Nephron progenitor cell (in vitro differentiated cells): ENCODE measurements at regions not wholly inside any gene's neighbourhood (a gene's known extent, or its start where the extent isn't known, plus 50 kb on each side); places are given as distances from the start of the nearest gene placed in this dataset.

ENCODE experiments used
- DNase-seq: peaks from one replicate; pipeline ENCODE4 v3.0.0; 2021
- H3K27ac Mint-ChIP-seq: 2 replicates; pipeline ENCODE4 v1.8.0; 2021; ENCODE audit warnings: mild to moderate bottlenecking, moderate library complexity, mixed read lengths
- H3K27me3 Mint-ChIP-seq: 2 replicates; pipeline ENCODE4 v1.8.0; 2021; ENCODE audit warnings: mild to moderate bottlenecking, low read depth, mixed read lengths; ENCODE audit not compliant: poor library complexity
- H3K36me3 Mint-ChIP-seq: 2 replicates; pipeline ENCODE4 v1.8.0; 2021; ENCODE audit warnings: low read depth, mixed read lengths
- H3K4me1 Mint-ChIP-seq: 2 replicates; pipeline ENCODE4 v1.8.0; 2021; ENCODE audit warnings: mixed read lengths
- H3K4me3 Mint-ChIP-seq: 2 replicates; pipeline ENCODE4 v1.8.0; 2021; ENCODE audit warnings: mild to moderate bottlenecking, moderate library complexity, mixed read lengths
- H3K9me3 Mint-ChIP-seq: 2 replicates; pipeline ENCODE4 v1.8.0; 2021; ENCODE audit warnings: mild to moderate bottlenecking, moderate library complexity, mixed read lengths
- CTCF ChIP-seq: fragments of 200-600 bp; sonication (generic); IDR thresholded peaks from 2 replicates; pipeline ENCODE4 v1.5.0; 2021; ENCODE audit warnings: antibody characterized with exemption

- H3K9me3 Mint-ChIP-seq, result no peaks in the 10 kb centered on the region
- TF ChIP-seq CTCF, result no peak
- no peak overlapping the region for H3K4me3 Mint-ChIP-seq
- H3K27me3 Mint-ChIP-seq, result no peaks in the 10 kb centered on the region
- H3K4me1 Mint-ChIP-seq, result no peaks in the 10 kb centered on the region
- H3K36me3 Mint-ChIP-seq, result no peaks in the 10 kb centered on the region
- DNase-seq, result no peak
- no peak overlapping the region for H3K27ac Mint-ChIP-seq
Measured at GRCh38 chr4:23567338-23567737, 322.5 kb downstream of the PPARGC1A start.

GRCh38 chr4:23560748-23561147, 329.1 kb downstream of the PPARGC1A start:
- H3K27ac Mint-ChIP-seq, result no peak overlapping the region
- TF ChIP-seq CTCF, result no peak
- no peaks in the 10 kb centered on the region for H3K4me1 Mint-ChIP-seq
- no peaks in the 10 kb centered on the region for H3K9me3 Mint-ChIP-seq
- H3K4me3 Mint-ChIP-seq, result no peak overlapping the region
- H3K36me3 Mint-ChIP-seq, result no peaks in the 10 kb centered on the region
- DNase-seq, result no peak
- no peaks in the 10 kb centered on the region for H3K27me3 Mint-ChIP-seq

- peaks cover 10% of the 10 kb centered on the region for H3K9me3 Mint-ChIP-seq
- DNase-seq, result no peak
- no peak overlapping the region for H3K4me3 Mint-ChIP-seq
- H3K4me1 Mint-ChIP-seq, result no peaks in the 10 kb centered on the region
- TF ChIP-seq CTCF, result no peak
- H3K27me3 Mint-ChIP-seq, result no peaks in the 10 kb centered on the region
- H3K36me3 Mint-ChIP-seq, result no peaks in the 10 kb centered on the region
- no peak overlapping the region for H3K27ac Mint-ChIP-seq
Measured at GRCh38 chr4:23558101-23558500, 331.7 kb downstream of the PPARGC1A start.

GRCh38 chr4:23547601-23548000, 342.2 kb downstream of the PPARGC1A start:
- no peak for TF ChIP-seq CTCF
- H3K27me3 Mint-ChIP-seq, result no peaks in the 10 kb centered on the region
- DNase-seq, result no peak

GRCh38 chr4:23547096-23547495, 342.8 kb downstream of the PPARGC1A start:
- TF ChIP-seq CTCF, result no peak
- Mint-ChIP-seq H3K36me3 (no peaks in the 10 kb centered on the region), H3K4me1 (no peaks in the 10 kb centered on the region), H3K27me3 (no peaks in the 10 kb centered on the region), H3K27ac (no peak overlapping the region), H3K9me3 (no peaks in the 10 kb centered on the region), H3K4me3 (no peak overlapping the region)
- no peak for DNase-seq

More at GRCh38 chr4:23547601-23548000, 342.2 kb downstream of the PPARGC1A start:
- Mint-ChIP-seq H3K36me3 (no peaks in the 10 kb centered on the region), H3K4me1 (no peaks in the 10 kb centered on the region), H3K4me3 (no peak overlapping the region), H3K27ac (no peak overlapping the region), H3K9me3 (no peaks in the 10 kb centered on the region)

- Mint-ChIP-seq H3K4me1 (no peaks in the 10 kb centered on the region), H3K4me3 (no peak overlapping the region), H3K27ac (no peak overlapping the region), H3K9me3 (peaks cover 23% of the 10 kb centered on the region), H3K27me3 (no peaks in the 10 kb centered on the region), H3K36me3 (no peaks in the 10 kb centered on the region)
- no peak for TF ChIP-seq CTCF
- no peak for DNase-seq
Measured at GRCh38 chr4:23539969-23540569, 349.8 kb downstream of the PPARGC1A start.
